Stimulated activated CD8-positive, alpha-beta memory T cell treated with anti-CD3 and anti-CD28 coated beads, Interleukin-12 subunit alpha, Interleukin-12 subunit beta, amount 100 ng/mL, for 4 hours (primary cell): ENCODE measurements at regions not wholly inside any gene's neighbourhood (a gene's known extent, or its start where the extent isn't known, plus 50 kb on each side); places are given as distances from the start of the nearest gene placed in this dataset.

Experiments used
- DNase-seq: peaks from one replicate; pipeline ENCODE4 v3.0.0-alpha.2; 2020; ENCODE audit warnings: low read depth

GRCh38 chr1:87560601-87561360, 232.1 kb downstream of the LMO4 start:
- no peak for DNase-seq

- no peak for DNase-seq
Measured at GRCh38 chr1:87563211-87563610, 234.5 kb downstream of the LMO4 start.

- DNase-seq, result no peak
Measured at GRCh38 chr1:87565861-87566260, 237.2 kb downstream of the LMO4 start.

- DNase-seq, result no peak
Measured at GRCh38 chr1:87568005-87568404, 239.3 kb downstream of the LMO4 start.

- DNase-seq, result no peak
Measured at GRCh38 chr1:87568911-87569310, 240.2 kb downstream of the LMO4 start.

GRCh38 chr1:87572008-87572407, 243.3 kb downstream of the LMO4 start:
- DNase-seq, result no peak

GRCh38 chr1:87572891-87573290, 244.2 kb downstream of the LMO4 start:
- no peak for DNase-seq

GRCh38 chr1:87575528-87575927, 246.8 kb downstream of the LMO4 start:
- DNase-seq, result no peak

GRCh38 chr1:87578464-87578863, 249.8 kb downstream of the LMO4 start:
- DNase-seq, result no peak

GRCh38 chr1:87583459-87583858, 254.8 kb downstream of the LMO4 start:
- DNase-seq, result no peak

GRCh38 chr1:87584586-87584985, 255.9 kb downstream of the LMO4 start:
- no peak for DNase-seq

GRCh38 chr1:87586501-87586900, 257.8 kb downstream of the LMO4 start:
- DNase-seq, result no peak

GRCh38 chr1:87588495-87588894, 259.8 kb downstream of the LMO4 start:
- no peak for DNase-seq

GRCh38 chr1:87591492-87591891, 262.8 kb downstream of the LMO4 start:
- DNase-seq, result no peak

GRCh38 chr1:87592156-87592555, 263.5 kb downstream of the LMO4 start:
- no peak for DNase-seq

- DNase-seq, result no peak
Measured at GRCh38 chr1:87594736-87595383, 266.2 kb downstream of the LMO4 start.

GRCh38 chr1:87595384-87595781, 266.7 kb downstream of the LMO4 start:
- DNase-seq, result no peak

GRCh38 chr1:87598429-87598828, 269.7 kb downstream of the LMO4 start:
- DNase-seq, result no peak

- no peak for DNase-seq
Measured at GRCh38 chr1:87599569-87599968, 270.9 kb downstream of the LMO4 start.

GRCh38 chr1:87600055-87600850, 271.6 kb downstream of the LMO4 start:
- no peak for DNase-seq

GRCh38 chr1:87600854-87601253, 272.2 kb downstream of the LMO4 start:
- DNase-seq, result no peak

- DNase-seq, result no peak
Measured at GRCh38 chr1:87603626-87604025, 274.9 kb downstream of the LMO4 start.

- DNase-seq, result no peak
Measured at GRCh38 chr1:87612956-87613355, 284.3 kb downstream of the LMO4 start.
